ENCODE measurements at regions not wholly inside any gene's neighbourhood (a gene's known extent, or its start where the extent isn't known, plus 50 kb on each side); places are given as distances from the start of the nearest gene placed in this dataset.

- Histone ChIP-seq H2AFZ (ENCODE audit: low read length) (no peak overlapping the region), H3K4me2 (ENCODE audit: low read depth, low read length) (no peak overlapping the region), H3K27me3 (replicated peaks; ENCODE audit: insufficient read depth, low read length) (no peaks in the 10 kb centered on the region), H3K4me1 (ENCODE audit: low read length) (no peaks in the 10 kb centered on the region), H3K9me3 (replicated peaks; ENCODE audit: insufficient read depth, low read length) (no peaks in the 10 kb centered on the region), H3K4me3 (ENCODE audit: low read length) (no peak overlapping the region), H3K9ac (ENCODE audit: low read length) (no peak overlapping the region), H3K27ac (ENCODE audit: low read length) (no peak overlapping the region), H3K79me2 (ENCODE audit: low read length) (no peaks in the 10 kb centered on the region), H3K9me2 (replicated peaks; ENCODE audit: insufficient read depth, low read length) (no peaks in the 10 kb centered on the region), H4K20me1 (ENCODE audit: insufficient read depth, low read length) (no peaks in the 10 kb centered on the region), H3K36me3 (replicated peaks; ENCODE audit: insufficient read depth, low read length) (no peaks in the 10 kb centered on the region), H3F3A (ENCODE audit: insufficient read depth, low read length) (no peaks in the 10 kb centered on the region)
- no peak for DNase-seq
- no peak for TF ChIP-seq EZH2 (optimal IDR thresholded peaks at IDR 0.05; ENCODE audit: low read depth, low read length)
Measured at GRCh38 chr1:100627936-100628335, 90.0 kb downstream of the GPR88 start.

- no peaks in the 10 kb centered on the region for H3K36me3 ChIP-seq (replicated peaks; ENCODE audit: insufficient read depth, low read length)
- H3K27me3 ChIP-seq (replicated peaks; ENCODE audit: insufficient read depth, low read length) = no peaks in the 10 kb centered on the region
- no peak overlapping the region for H3K4me3 ChIP-seq (ENCODE audit: low read length)
- no peaks in the 10 kb centered on the region for H3K4me1 ChIP-seq (ENCODE audit: low read length)
- TF ChIP-seq EZH2 (optimal IDR thresholded peaks at IDR 0.05; ENCODE audit: low read depth, low read length) = no peak
- TF ChIP-seq CTCF (IDR thresholded peaks at IDR 0.05; ENCODE audit: low read length) = no peak
- no peak for TF ChIP-seq EZH2phosphoT487 (IDR thresholded peaks at IDR 0.05; ENCODE audit: low read length)
- no peaks in the 10 kb centered on the region for H3K79me2 ChIP-seq (ENCODE audit: low read length)
- H4K20me1 ChIP-seq (ENCODE audit: insufficient read depth, low read length) = no peaks in the 10 kb centered on the region
- H3K9ac ChIP-seq (ENCODE audit: low read length) = no peak overlapping the region
- DNase-seq = no peak
- no peaks in the 10 kb centered on the region for H3K9me3 ChIP-seq (replicated peaks; ENCODE audit: insufficient read depth, low read length)
- no peak overlapping the region for H3K27ac ChIP-seq (ENCODE audit: low read length)
- H2AFZ ChIP-seq (ENCODE audit: low read length) = no peak overlapping the region
- H3K4me2 ChIP-seq (ENCODE audit: low read depth, low read length) = no peak overlapping the region
- H3F3A ChIP-seq (ENCODE audit: insufficient read depth, low read length) = no peaks in the 10 kb centered on the region
- no peaks in the 10 kb centered on the region for H3K9me2 ChIP-seq (replicated peaks; ENCODE audit: insufficient read depth, low read length)
Measured at GRCh38 chr1:100628631-100629081, 90.7 kb downstream of the GPR88 start.

GRCh38 chr1:100629391-100629790, 90.2 kb upstream of the VCAM1 start:
- TF ChIP-seq EZH2 (optimal IDR thresholded peaks at IDR 0.05; ENCODE audit: low read depth, low read length) (no peak), EZH2phosphoT487 (IDR thresholded peaks at IDR 0.05; ENCODE audit: low read length) (no peak), CTCF (IDR thresholded peaks at IDR 0.05; ENCODE audit: low read length) (no peak)

GRCh38 chr1:100631015-100631551, 88.5 kb upstream of the VCAM1 start:
- Histone ChIP-seq H3K36me3 (replicated peaks; ENCODE audit: insufficient read depth, low read length) (no peaks in the 10 kb centered on the region), H3K4me3 (ENCODE audit: low read length) (no peak overlapping the region), H3F3A (ENCODE audit: insufficient read depth, low read length) (no peaks in the 10 kb centered on the region), H3K27ac (ENCODE audit: low read length) (no peak overlapping the region), H3K4me2 (ENCODE audit: low read depth, low read length) (no peak overlapping the region), H3K79me2 (ENCODE audit: low read length) (no peaks in the 10 kb centered on the region), H3K9ac (ENCODE audit: low read length) (no peak overlapping the region), H3K9me3 (replicated peaks; ENCODE audit: insufficient read depth, low read length) (no peaks in the 10 kb centered on the region), H3K27me3 (replicated peaks; ENCODE audit: insufficient read depth, low read length) (no peaks in the 10 kb centered on the region), H3K9me2 (replicated peaks; ENCODE audit: insufficient read depth, low read length) (no peaks in the 10 kb centered on the region), H3K4me1 (ENCODE audit: low read length) (no peaks in the 10 kb centered on the region), H2AFZ (ENCODE audit: low read length) (no peak overlapping the region), H4K20me1 (ENCODE audit: insufficient read depth, low read length) (no peaks in the 10 kb centered on the region)
- DNase-seq = no peak
- no peak for TF ChIP-seq EZH2 (optimal IDR thresholded peaks at IDR 0.05; ENCODE audit: low read depth, low read length)
- TF ChIP-seq CTCF (IDR thresholded peaks at IDR 0.05; ENCODE audit: low read length) = no peak
- no peak for TF ChIP-seq EZH2phosphoT487 (IDR thresholded peaks at IDR 0.05; ENCODE audit: low read length)

More at GRCh38 chr1:100629391-100629790, 90.2 kb upstream of the VCAM1 start:
- H3K27me3 ChIP-seq (replicated peaks; ENCODE audit: insufficient read depth, low read length) = no peaks in the 10 kb centered on the region
- H3K4me1 ChIP-seq (ENCODE audit: low read length) = no peaks in the 10 kb centered on the region
- no peaks in the 10 kb centered on the region for H3F3A ChIP-seq (ENCODE audit: insufficient read depth, low read length)
- H2AFZ ChIP-seq (ENCODE audit: low read length) = no peak overlapping the region
- H3K4me2 ChIP-seq (ENCODE audit: low read depth, low read length) = no peak overlapping the region
- H4K20me1 ChIP-seq (ENCODE audit: insufficient read depth, low read length) = no peaks in the 10 kb centered on the region
- H3K4me3 ChIP-seq (ENCODE audit: low read length) = no peak overlapping the region
- H3K9ac ChIP-seq (ENCODE audit: low read length) = no peak overlapping the region
- H3K36me3 ChIP-seq (replicated peaks; ENCODE audit: insufficient read depth, low read length) = no peaks in the 10 kb centered on the region
- no peak overlapping the region for H3K27ac ChIP-seq (ENCODE audit: low read length)
- H3K9me2 ChIP-seq (replicated peaks; ENCODE audit: insufficient read depth, low read length) = no peaks in the 10 kb centered on the region
- H3K9me3 ChIP-seq (replicated peaks; ENCODE audit: insufficient read depth, low read length) = no peaks in the 10 kb centered on the region
- H3K79me2 ChIP-seq (ENCODE audit: low read length) = no peaks in the 10 kb centered on the region
- DNase-seq = no peak

Measured in MM.1S (cell line).